IPS-NIHi7 (cell line): ENCODE measurements at regions not wholly inside any gene's neighbourhood (a gene's known extent, or its start where the extent isn't known, plus 50 kb on each side); places are given as distances from the start of the nearest gene placed in this dataset.
"Not testable (repeated sequence)": the region's sequence is repeated elsewhere in the genome, so short reads cannot be mapped to it uniquely, and the experiment has no call there.

Experiments
- DNase-seq: peaks from one replicate; pipeline ENCODE4 v3.0.0; 2012; ENCODE audit warnings: mixed read lengths; ENCODE audit errors: extremely low spot score

DNA sequence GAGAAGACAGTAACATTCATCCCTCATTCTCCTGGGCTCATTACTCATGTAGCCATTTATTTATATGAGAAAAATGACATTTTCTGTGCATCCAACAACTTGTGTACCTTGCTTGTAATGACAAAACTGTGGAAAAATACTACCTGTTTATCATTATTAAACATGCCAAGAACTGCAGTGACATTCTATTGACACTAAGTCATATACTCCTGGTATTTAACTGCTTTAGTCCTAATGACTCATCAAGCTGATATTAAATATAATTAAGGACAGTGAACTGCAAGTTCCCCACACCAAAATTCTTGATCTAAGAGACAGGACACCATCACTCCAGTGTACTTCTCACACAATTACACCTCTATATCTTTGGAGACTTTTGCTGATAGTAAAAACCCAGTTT is 1328.7 kb upstream of the RAG2 start:
- DNase-seq, result no peak

DNA sequence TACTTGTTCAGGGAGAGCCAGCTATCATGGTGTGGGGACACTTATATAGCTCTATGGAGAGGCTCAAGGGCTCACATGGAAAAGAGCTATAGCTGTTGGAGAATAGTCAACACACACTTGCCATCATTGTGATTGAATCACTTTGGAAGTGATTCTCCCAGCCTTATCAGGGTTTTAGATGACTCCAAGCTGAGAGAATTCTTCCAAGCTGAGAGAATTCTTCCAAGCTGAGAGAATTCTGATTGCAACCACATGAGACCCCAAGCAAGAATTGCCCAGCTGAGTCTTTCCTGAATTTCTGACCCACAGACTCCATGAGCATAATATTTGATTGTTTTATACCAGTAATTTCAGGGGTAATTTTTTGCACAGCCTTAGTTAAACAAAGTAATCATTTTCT is 1318.3 kb upstream of the RAG2 start:
- DNase-seq, result no peak

DNA sequence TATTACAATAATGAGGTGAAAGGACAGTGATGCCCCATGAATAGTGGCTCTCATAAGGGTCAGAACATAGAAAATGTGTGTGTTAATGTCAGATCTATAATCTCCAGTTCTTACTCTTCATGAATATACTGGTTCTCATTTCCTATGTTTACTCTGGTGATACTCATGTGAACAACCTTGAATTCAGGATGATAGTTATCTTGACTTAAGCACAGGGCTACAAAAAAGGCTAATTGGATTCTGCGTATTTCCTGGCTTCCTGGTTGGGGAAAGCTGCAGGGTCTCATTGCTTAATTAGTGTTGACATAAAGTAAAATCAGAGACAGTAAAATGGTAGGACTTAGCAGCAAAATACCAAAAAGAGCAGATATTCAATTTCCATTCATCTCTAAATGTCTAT is 1316.8 kb upstream of the RAG2 start:
- no peak for DNase-seq

DNA sequence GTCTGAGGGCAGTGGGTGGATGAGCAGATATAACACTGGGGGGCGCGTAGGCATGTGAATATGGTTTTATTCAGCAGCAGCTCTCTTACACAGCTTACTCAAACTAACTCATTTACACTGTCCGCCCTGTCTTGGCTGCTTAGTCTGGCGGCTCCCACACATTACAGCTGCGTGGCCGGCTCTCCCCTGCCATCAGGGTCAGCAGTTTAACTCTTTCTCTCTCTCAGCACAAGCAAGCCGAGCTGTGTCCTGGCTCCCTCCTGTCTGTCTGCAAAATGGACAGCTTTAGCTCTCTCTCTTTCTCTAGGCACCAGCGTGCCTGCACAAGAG is 1310.1 kb upstream of the RAG2 start:
- no peak for DNase-seq

DNA sequence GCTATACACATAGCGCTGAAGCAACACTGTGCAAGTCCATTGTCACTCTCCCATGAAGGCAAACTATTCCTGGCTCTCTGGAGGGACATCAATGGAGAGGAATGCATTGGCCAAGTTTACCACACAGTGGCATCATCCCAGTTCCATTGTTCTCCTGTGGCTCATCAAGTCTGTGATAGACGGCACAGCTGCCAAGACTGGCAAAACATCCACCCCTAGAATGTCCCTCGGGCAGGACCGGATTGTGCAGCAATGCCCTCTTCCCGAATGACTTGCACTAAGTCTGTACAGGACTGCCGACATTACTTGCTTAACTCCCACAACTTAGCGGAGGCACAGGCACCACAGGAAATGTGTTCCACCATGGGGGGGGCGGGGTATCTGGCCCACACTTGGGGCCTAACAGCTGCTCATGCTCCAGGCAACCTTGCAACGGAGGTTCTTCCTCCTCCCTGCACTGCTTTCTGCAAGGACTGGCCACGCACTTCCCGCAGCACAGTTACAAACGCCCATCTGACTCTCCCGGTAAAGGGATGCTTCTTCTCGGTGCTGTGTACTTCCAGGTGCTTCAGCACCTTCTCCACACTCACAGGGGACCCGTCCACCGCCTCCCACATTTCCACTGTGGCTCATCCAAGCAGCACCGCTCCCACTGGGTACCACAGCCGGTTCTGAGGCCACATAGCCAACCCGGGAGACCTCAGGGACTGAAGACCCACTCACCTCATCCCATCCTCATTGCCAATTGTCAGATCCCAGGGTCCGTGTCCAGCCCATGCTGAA is 1309.6 kb upstream of the RAG2 start:
- DNase-seq, result no peak

DNA sequence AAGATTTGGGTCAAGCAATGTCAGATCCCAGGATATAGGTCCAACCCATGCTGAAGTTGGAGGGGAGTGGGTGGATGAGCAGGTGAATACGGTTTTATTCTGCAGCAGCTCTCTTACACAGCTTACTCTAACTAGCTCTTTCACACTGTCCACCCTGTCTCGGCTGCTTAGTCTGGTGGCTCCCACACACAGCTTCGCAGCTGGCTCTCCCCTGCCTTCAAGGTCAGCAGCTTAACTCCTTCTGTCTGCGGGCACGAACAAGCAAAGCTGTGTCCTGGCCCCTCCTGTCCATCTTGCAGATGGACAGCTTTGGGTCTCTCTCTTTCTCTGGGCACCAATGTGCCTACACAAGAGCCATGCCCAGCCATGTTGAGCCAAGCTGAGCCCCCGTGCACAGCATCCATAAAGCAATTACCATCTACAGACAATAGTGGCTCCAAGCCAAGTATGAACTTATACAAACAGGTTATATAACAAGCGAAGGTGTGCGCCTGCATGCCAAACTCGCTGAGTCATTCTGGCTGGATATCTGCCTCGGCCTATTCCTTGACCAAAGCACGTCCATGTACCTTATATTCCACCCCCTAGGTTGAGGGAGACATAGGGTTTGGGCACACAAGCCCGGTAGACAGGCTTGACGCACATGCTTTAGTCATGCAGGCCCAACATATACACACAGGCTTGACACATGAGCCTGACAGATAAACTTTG is 1307.8 kb upstream of the RAG2 start:
- no peak for DNase-seq

DNA sequence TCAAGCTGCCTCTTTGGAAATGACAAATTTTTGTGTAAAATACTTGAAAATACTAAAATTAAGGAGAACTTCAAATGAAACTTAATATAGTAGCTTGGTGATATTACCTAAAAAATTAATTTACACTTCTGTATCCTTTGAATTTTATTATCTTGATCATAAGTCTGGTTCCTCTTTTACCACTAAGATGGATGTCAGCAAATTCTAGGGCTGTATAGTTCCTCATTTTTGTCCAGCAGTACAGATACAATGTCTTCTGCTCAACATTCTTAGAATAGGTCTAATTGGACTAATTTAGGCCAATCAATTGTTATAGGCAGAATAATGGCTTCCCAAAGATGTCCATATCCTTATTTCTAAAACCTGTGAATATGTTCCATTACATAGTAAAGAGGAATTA is 1298.0 kb upstream of the RAG2 start:
- DNase-seq, result no peak

DNA sequence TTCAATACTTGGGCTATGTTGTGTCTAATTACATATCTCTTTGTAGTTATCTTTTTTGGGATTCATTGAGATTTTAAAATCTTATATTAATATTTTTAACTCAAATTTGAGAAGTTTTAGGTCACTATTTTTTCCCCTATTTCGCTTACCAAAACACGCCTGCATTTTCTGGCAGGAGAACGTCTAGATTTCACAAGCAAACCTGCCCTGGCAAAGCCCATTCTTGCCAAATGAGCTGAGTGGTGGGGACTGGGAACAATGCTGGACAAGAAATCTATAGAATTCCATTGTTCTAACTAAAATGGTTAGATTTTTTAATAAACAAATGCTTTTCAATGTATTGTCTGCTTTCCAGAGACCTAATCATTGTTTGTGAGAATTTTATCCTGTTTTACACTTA is 1283.7 kb upstream of the RAG2 start:
- DNase-seq, result no peak

DNA sequence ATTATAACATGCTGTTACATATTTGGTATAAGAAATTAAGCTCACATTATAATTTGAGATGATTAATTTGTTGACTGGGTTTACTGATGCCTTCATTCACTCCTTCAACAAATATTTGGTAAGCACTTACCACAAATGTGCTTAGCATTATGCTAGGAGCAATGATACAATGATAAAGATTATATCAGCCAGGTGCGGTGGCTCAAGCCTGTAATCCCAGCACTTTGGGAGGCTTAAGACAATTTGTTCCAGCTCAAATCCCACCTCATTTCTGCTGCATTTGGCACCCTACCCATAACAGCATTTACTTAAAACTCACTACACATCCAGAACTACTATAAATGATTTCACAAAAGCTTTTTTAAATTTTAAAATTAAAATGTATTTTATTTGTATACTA is 1263.6 kb upstream of the RAG2 start:
- DNase-seq, result no peak

DNA sequence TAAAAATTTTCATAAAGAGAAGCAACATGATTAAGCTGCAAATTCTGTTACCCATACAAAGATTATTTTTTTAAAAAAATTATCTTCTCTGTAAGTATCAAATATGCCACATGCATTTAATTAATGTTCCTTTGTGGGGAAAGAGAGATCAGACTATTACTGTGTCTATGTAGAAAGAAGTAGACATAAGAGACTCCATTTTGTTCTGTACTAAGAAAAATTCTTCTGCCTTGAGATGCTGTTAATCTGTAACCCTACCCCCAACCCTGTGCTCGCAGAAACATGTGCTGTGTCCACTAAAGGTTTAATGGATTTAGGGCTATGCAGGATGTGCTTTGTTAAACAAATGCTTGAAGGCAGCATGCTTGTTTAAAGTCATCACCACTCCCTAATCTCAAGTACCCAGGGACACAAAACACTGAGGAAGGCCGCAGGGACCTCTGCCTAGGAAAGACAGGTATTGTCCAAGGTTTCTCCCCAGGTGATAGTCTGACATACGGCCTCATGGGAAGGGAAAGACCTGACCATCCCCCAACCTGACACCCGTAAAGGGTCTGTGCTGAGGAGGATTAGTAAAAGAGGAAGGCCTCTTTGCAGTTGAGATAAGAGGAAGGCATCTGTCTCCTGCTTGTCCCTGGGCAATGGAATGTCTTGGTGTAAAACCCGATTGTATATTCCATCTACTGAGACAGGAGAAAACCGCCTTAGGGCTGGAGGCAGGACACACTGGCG is 1260.9 kb upstream of the RAG2 start:
- not testable (repeated sequence) for DNase-seq

DNA sequence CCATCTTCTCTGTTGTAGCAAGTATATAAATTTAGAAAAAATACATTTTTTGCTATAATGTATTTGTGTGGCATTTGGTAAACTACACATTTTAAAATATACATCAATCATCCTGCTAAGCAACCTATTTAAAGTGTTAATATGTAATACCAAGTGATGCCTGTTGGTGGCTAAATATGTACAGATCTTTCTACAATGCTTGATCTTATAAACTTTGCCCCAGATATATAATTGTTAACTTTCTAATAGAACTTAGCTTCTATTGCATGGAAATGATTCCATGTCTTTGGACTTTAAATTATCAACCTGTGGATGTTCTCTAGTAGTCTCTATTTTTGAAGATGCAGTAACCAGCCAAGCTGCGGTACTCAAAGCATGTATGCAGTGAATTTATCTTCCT is 1260.4 kb upstream of the RAG2 start:
- DNase-seq, result no peak

DNA sequence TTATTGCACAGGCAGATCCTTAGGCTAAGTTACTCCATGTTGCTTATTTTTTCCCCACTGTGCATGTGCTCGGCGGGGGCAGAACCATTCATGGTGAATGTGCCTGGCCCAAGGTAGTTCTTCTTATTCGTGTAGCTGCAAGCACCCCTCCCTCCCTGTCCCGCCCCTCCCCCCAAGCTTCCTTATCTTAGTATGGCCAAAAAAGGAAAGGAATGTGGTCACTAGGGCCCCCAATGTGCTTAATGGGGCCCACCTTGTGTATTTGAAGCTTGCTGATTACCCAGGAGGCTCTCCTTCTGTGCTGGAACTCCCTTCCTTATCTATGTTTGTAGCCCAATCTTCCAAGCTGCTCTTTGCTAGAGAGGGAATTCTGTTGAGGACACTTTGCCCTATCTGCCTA is 1259.7 kb upstream of the RAG2 start:
- DNase-seq, result no peak

DNA sequence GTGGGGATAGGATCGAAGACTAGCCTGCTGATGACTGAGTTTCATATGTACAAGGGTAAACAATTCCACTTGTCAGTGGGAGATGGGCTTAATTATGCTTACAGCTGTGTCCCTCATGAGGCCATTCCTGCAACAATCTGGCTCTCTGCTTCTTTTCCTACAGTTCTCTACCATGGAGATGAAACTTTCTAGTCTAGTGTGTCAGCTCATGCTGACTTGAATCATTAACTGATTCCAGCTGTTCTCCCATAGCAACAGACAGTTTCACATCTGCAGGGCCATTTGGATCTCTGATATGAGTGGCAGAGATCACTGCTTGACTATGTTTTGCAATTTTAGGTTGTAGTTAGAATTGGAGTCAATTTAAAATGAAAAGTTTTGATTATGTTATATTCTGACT is 1251.7 kb upstream of the RAG2 start:
- DNase-seq, result no peak

DNA sequence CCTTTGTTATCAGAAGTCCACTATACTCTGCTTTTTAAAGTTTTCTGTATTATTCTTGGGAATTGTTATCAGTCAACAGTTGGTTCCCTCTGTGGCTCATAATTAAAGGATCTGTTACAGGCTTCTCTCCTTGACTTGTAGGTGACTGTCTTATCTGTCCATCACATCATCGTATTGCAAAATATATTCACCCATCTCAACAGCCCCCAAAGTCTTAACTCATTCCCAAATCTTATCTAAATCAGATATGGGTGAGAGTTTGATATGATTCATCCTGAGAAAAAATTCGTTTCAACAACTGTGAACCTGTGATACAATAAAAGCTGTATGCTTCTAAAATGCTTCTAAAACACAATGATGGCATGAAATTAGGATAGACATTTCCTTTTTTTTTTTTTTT is 1245.6 kb upstream of the RAG2 start:
- DNase-seq, result no peak

DNA sequence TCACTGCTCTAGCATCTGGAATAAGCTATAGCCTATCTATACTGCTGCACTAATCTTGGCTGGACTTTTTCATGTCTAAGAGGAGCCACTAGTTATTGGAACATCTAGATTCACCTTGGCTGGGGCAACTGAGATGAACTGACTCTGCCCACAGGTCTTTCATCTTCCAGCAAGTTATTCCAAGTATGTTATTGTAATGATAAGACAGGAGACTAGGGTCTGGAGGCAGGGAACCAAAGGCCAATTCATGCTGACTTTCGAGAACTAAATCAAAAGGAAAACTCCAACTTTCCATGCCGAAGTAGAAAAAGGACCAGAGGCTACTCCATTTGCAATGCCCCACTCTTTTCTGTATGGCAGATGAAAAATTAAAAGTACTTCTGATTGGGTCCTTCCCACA is 1243.0 kb upstream of the RAG2 start:
- DNase-seq, result no peak

DNA sequence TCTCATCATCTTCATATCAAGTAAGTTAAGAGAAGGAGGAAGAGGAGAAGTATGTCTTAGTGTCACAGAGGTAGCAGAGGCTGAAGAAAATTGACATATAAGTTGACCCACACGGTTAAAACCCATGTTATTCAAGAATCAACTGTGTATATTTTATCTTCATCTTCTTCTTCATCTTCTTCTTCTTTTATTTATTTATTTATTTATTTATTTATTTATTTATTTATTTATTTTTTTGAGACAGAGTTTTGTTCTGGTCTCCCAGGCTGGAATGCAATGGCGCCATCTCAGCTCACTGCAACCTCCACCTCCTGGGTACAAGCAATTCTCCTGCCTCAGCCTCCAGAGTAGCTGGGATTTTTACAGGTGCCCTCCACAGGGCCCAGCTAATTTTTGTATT is 1242.3 kb upstream of the RAG2 start:
- DNase-seq, result not testable (repeated sequence)

DNA sequence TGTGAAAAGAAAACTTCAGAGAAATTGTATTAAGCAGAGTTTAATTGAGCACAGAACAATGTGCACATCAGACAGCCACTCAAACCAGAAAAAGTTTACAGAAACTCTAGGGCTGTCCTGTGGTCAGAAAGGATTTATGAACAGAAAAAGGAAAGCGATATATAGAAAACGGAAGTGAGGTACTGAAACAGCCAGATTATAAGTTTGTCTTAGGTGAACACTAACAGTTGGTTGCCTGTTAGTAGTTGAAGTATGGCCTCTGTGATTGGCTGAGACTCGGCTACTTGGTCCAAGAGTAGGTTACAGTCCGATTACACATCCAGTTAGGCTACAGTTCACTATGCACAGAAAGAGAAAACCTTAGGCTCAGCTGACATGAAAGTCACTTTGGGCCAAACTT is 1232.5 kb upstream of the RAG2 start:
- no peak for DNase-seq

DNA sequence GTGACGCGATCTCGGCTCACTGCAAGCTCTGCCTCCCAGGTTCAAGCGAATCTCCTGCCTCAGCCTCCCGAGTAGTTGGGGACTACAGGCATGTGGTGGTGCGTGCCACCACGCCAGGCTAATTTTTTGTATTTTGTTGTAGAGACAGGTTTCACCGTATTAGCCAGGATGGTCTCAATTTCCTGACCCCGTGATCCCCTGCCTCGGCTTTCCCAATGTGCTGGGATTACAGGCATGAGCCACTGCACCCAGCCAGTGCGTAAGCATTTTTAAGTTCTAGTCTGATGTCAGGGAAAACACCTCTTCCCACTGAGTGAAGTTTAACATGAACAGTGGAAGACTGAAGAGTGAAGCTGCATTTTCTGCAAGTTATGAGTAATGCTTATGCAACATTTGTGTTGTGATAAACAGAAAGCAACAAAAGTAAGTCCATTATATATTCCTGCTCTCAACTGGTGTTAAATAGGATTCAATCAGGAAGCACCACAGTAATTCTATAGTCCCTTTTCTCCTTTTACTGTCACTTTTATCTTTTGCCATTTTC is 1219.8 kb upstream of the RAG2 start:
- DNase-seq, result no peak

DNA sequence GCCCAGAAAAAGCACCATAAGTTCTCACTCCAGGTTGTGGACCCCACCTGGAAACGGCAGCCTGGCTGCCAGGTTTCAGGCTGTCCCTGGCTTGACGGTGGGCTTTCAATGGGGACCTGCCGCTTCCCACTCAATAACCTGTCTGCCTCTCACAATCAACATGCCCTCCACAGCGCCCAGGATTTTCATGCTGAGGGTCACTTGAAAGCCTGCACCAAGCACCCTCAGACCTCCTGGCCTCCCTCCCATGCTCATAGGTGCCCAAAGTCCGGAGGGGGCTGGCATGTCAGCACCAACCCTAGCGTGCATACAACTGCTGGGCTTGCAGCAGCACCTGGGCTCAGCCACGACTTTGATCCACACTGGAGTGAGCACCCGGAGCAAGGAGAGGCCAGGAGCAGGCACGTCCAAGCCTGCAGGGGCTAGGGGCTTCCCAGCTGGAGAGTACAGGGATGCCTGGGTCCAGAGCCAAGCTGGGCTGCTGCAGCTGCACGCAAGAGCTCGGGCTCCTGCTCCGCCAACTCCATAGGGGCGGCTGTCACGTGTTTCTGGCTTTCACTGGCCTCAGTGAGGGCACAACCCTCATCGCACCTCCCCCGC is 1214.3 kb upstream of the RAG2 start:
- DNase-seq, result no peak

DNA sequence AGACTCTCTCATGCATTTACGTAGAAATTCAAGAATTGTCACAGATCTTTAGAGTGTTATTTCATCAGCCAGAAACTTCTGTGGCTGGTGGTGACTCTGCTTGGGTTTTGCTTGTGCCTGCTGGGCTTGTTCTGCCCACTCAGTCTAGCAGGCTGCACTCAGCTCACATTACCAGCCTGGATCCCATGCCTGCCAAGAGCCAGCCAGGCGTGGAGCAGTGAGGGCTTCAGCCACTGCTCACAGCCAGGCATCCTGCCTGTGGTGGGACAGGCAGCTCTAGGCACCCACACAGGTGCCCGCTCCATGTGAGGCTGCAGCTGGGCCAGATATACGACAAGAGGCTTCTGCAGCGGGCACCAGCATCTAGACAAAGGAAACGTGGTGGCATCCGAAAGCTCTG is 1213.3 kb upstream of the RAG2 start:
- no peak for DNase-seq

DNA sequence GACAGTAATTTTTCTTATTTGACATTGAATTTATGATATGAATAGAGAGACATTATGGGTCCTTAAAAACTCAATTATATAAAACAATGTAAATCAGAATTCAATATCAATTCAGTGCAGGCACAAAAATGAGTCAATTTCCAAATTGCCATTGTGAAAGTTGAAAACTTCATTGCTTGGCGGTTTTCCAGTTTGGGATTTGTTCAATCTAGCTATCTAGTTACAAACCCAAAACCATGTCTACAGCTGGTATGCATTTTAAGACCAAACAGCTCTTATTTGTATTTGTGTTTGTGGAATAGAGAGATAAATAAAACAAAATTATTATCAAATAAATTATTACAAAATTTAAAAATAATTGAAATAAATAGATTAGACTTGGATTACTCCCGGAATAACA is 1206.6 kb upstream of the RAG2 start:
- DNase-seq, result no peak

DNA sequence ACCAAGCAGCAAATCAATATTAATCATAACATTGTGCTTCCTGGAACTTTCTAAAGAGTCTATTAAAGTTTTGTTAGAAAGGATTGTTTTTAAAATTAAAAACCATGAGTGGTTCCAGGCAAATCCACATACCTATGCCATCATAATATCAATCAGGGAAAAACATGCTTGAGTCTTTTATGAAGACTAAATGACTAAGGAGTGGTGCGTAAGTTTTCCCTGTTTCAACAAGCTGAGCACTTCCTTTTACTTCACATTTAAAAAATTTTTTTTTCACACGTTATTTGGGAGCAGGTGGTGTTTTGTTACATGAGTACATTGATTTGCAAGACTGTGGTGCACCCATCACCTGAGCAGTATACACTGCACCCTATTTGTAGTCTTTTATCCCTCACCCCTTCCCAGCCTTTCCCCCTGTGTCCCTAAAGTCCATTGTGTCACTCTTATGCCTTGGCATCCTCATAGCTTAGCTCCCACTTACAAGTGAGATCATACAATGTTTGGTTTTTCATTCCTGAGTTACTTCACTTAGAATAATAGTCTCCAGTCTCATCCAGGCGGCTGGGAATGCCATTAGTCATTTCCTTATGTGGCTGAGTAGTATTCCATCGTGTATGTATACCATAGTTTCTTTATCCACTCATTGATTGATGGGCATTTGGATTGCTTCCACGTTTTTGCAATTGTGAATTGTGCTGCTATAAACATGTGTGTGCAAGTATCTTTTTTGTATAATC is 1190.3 kb upstream of the RAG2 start:
- DNase-seq, result no peak
